ENCODE measurements at regions not wholly inside any gene's neighbourhood (a gene's known extent, or its start where the extent isn't known, plus 50 kb on each side); places are given as distances from the start of the nearest gene placed in this dataset.
"Not testable (repeated sequence)": the region's sequence is repeated elsewhere in the genome, so short reads cannot be mapped to it uniquely, and the experiment has no call there.

DNA sequence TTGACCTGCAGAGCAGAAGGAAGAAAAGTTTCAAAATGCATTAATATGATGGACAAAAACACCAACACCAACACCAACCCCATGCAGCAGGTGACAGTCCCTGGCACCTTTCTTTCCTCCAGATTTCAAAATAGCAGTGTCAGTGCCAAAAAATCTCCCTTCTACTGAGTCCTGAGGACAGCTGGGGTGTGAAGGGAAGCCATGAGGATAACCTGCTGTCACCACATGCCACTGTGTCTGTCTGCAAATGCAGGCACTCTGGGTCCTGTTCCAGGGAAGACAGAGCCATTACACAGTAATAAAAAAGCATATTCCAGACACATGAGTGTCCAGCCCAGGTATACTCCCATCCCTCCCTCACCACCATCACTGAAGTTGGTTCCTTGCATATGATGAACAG, 187.5 kb downstream of the BMP15 start:
- Histone ChIP-seq H4K12ac (ENCODE audit: low read depth, low read length) (no peak overlapping the region), H2AK5ac (ENCODE audit: low read length) (no peak overlapping the region), H2BK12ac (ENCODE audit: low read length) (no peak overlapping the region), H2BK5ac (ENCODE audit: low read depth, low read length, poor library complexity) (no peak overlapping the region), H3K9ac (ENCODE audit: low read length) (no peak overlapping the region), H3K79me1 (ENCODE audit: low read length) (no peaks in the 10 kb centered on the region), H3K79me2 (ENCODE audit: control insufficient read depth, insufficient read depth, low read length, poor library complexity) (no peaks in the 10 kb centered on the region), H4K8ac (ENCODE audit: low read depth, low read length) (no peak overlapping the region), H3K27ac (ENCODE audit: low read depth, low read length) (no peak overlapping the region), H2AFZ (ENCODE audit: insufficient read depth, low read length, poor library complexity) (no peak overlapping the region), H3K4me2 (ENCODE audit: low read length) (no peak overlapping the region), H4K91ac (ENCODE audit: low read depth, low read length) (no peak overlapping the region), H3K4ac (ENCODE audit: low read depth, low read length) (no peak overlapping the region), H3K23ac (ENCODE audit: low read length) (no peak overlapping the region), H3K27me3 (ENCODE audit: insufficient read depth, low read length) (no peaks in the 10 kb centered on the region), H3K14ac (ENCODE audit: low read length) (no peak overlapping the region), H3K9me3 (ENCODE audit: insufficient read depth, low read depth, low read length) (no peaks in the 10 kb centered on the region), H3K36me3 (ENCODE audit: control insufficient read depth in 1 of 2, insufficient read depth in 2 of 2, low read length in 2 of 2) (no peaks in the 10 kb centered on the region), H3K4me3 (ENCODE audit: low read depth, low read length) (no peak overlapping the region), H2BK120ac (ENCODE audit: insufficient read depth, low read length, poor library complexity) (no peak overlapping the region), H3K18ac (ENCODE audit: low read length) (no peak overlapping the region), H3K4me1 (ENCODE audit: control insufficient read depth in 1 of 2, insufficient read depth in 2 of 2, low read length in 2 of 2) (no peaks in the 10 kb centered on the region)
- DNase-seq, result no peak

DNA sequence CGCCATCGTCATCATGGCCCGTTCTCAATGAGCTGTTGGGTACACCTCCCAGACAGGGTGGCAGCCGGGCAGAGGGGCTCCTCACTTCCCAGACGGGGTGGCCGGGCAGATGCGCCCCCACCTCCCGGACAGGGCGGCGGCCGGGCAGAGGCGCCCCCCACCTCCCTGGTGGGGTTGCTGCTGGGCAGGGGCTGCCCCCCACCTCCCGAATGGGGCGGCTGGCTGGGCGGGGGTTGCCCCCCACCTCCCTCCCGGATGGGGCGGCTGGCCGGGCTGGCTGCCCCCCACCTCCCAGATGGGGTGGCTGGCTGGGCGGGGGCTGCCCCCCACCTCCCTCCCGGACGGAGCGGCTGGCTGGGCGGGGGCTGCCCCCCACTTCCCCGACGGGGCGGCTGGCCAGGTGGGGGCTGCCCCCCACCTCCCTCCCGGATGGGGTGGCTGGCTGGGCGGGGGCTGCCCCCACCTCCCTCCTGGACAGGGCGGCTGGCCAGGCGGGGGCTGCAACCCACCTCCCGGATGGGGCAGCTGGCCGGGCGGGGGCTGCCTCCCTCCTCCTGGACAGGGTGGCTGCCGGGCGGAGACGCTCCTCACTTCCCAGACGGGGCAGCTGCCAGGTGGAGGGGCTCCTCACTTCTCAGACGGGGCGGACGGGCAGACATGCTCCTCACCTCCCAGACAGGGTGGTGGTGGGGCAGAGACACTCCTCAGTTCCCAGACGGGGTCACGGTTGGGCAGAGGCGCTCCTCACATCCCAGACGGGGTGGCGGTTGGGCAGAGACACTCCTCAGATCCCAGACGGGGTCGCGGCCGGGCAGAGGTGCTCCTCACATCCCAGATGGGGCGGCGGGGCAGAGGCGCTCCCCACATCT, 208.8 kb downstream of the BMP15 start:
- not testable (repeated sequence) for H3K79me1 ChIP-seq (ENCODE audit: low read length); H3K14ac ChIP-seq (ENCODE audit: low read length); H3K9ac ChIP-seq (ENCODE audit: low read length); H4K91ac ChIP-seq (ENCODE audit: low read depth, low read length); H3K36me3 ChIP-seq (ENCODE audit: control insufficient read depth in 1 of 2, insufficient read depth in 2 of 2, low read length in 2 of 2); H4K8ac ChIP-seq (ENCODE audit: low read depth, low read length); H2BK12ac ChIP-seq (ENCODE audit: low read length); H3K4me1 ChIP-seq (ENCODE audit: control insufficient read depth in 1 of 2, insufficient read depth in 2 of 2, low read length in 2 of 2); DNase-seq; H2AK5ac ChIP-seq (ENCODE audit: low read length); H2AFZ ChIP-seq (ENCODE audit: insufficient read depth, low read length, poor library complexity); H3K9me3 ChIP-seq (ENCODE audit: insufficient read depth, low read depth, low read length); H3K18ac ChIP-seq (ENCODE audit: low read length); H3K23ac ChIP-seq (ENCODE audit: low read length); H2BK120ac ChIP-seq (ENCODE audit: insufficient read depth, low read length, poor library complexity); H4K12ac ChIP-seq (ENCODE audit: low read depth, low read length); H3K4ac ChIP-seq (ENCODE audit: low read depth, low read length); H3K4me2 ChIP-seq (ENCODE audit: low read length); H3K4me3 ChIP-seq (ENCODE audit: low read depth, low read length); H2BK5ac ChIP-seq (ENCODE audit: low read depth, low read length, poor library complexity); H3K27me3 ChIP-seq (ENCODE audit: insufficient read depth, low read length); H3K79me2 ChIP-seq (ENCODE audit: control insufficient read depth, insufficient read depth, low read length, poor library complexity); H3K27ac ChIP-seq (ENCODE audit: low read depth, low read length)
- WGBS (ENCODE audit: extremely low coverage, insufficient coverage, insufficient read length), result no CpG with 5 or more reads among the region's 52 CpGs

DNA sequence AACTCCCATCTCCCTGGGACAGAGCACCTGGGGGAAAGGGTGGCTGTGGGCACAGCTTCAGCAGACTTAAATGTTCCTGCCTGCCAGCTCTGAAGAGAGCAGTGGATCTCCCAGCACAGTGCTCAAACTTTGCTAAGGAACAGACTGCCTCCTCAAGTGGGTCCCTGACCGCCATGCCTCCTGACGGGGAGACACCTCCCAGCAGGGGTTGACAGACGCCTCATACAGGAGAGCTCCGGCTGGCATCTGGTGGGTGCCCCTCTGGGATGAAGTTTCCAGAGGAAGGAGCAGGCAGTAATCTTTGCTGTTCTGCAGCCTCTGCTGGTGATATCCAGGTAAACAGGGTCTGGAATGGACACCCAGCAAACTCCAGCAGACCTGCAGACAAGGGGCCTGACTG, 206.9 kb upstream of the NUDT10 start:
- H3K27ac ChIP-seq (ENCODE audit: low read depth, low read length); H2BK120ac ChIP-seq (ENCODE audit: insufficient read depth, low read length, poor library complexity); H2AFZ ChIP-seq (ENCODE audit: insufficient read depth, low read length, poor library complexity); H2BK12ac ChIP-seq (ENCODE audit: low read length); H3K14ac ChIP-seq (ENCODE audit: low read length); H3K4me2 ChIP-seq (ENCODE audit: low read length); H2BK5ac ChIP-seq (ENCODE audit: low read depth, low read length, poor library complexity); H4K8ac ChIP-seq (ENCODE audit: low read depth, low read length); H3K4me1 ChIP-seq (ENCODE audit: control insufficient read depth in 1 of 2, insufficient read depth in 2 of 2, low read length in 2 of 2); H3K4me3 ChIP-seq (ENCODE audit: low read depth, low read length); DNase-seq; H2AK5ac ChIP-seq (ENCODE audit: low read length); H3K79me1 ChIP-seq (ENCODE audit: low read length); H3K9me3 ChIP-seq (ENCODE audit: insufficient read depth, low read depth, low read length); H4K91ac ChIP-seq (ENCODE audit: low read depth, low read length); H3K36me3 ChIP-seq (ENCODE audit: control insufficient read depth in 1 of 2, insufficient read depth in 2 of 2, low read length in 2 of 2); H3K27me3 ChIP-seq (ENCODE audit: insufficient read depth, low read length); H3K18ac ChIP-seq (ENCODE audit: low read length); H3K9ac ChIP-seq (ENCODE audit: low read length); H3K23ac ChIP-seq (ENCODE audit: low read length); H3K79me2 ChIP-seq (ENCODE audit: control insufficient read depth, insufficient read depth, low read length, poor library complexity); H3K4ac ChIP-seq (ENCODE audit: low read depth, low read length); H4K12ac ChIP-seq (ENCODE audit: low read depth, low read length): not testable (repeated sequence)
- no CpG with 5 or more reads among the region's 4 CpGs for WGBS (ENCODE audit: extremely low coverage, insufficient coverage, insufficient read length)

DNA sequence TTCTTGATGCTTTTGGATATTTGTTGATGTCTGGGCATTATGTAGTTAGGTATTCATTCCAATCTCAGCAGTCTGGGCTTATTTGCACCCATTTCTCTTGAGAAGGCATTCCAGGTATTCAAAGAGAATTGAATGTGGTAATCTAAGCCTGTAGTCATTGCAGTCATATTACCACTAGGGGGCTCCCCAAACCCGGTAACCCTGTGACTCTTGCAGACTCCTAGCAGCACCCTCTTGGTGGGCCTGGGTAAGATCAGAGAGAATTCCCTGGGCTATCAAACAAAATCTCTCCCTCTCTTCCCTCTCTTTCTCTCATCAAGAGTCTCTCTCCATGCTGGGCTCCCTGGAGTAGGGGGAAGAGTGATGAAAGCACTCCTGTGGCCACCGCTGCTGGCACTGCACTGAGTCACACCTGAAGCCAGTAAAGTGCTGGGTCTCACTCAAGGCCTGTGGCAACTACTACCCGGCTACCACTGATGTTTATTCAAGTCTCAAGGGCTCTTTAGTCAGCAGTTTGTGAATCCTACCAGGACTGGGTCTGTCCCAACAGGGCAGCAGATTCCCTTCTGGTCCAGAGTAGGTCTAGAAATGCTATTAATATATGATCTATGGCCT, 187.7 kb upstream of the NUDT10 start:
- no peaks in the 10 kb centered on the region for H3K79me2 ChIP-seq (ENCODE audit: control insufficient read depth, insufficient read depth, low read length, poor library complexity)
- no peak overlapping the region for H3K9ac ChIP-seq (ENCODE audit: low read length)
- H3K27ac ChIP-seq (ENCODE audit: low read depth, low read length), result no peak overlapping the region
- peak; percentile 59 to 68 for DNase-seq
- no peak overlapping the region for H2AK5ac ChIP-seq (ENCODE audit: low read length)
- no peak overlapping the region for H3K4me2 ChIP-seq (ENCODE audit: low read length)
- H3K4me3 ChIP-seq (ENCODE audit: low read depth, low read length), result no peak overlapping the region
- no peak overlapping the region for H2BK12ac ChIP-seq (ENCODE audit: low read length)
- H3K23ac ChIP-seq (ENCODE audit: low read length), result no peak overlapping the region
- H3K4me1 ChIP-seq (ENCODE audit: control insufficient read depth in 1 of 2, insufficient read depth in 2 of 2, low read length in 2 of 2), result no peaks in the 10 kb centered on the region
- no peak overlapping the region for H3K14ac ChIP-seq (ENCODE audit: low read length)
- H2BK120ac ChIP-seq (ENCODE audit: insufficient read depth, low read length, poor library complexity), result no peak overlapping the region
- H3K9me3 ChIP-seq (ENCODE audit: insufficient read depth, low read depth, low read length), result no peaks in the 10 kb centered on the region
- H4K8ac ChIP-seq (ENCODE audit: low read depth, low read length), result no peak overlapping the region
- H2BK5ac ChIP-seq (ENCODE audit: low read depth, low read length, poor library complexity), result no peak overlapping the region
- H3K4ac ChIP-seq (ENCODE audit: low read depth, low read length), result no peak overlapping the region
- no peaks in the 10 kb centered on the region for H3K36me3 ChIP-seq (ENCODE audit: control insufficient read depth in 1 of 2, insufficient read depth in 2 of 2, low read length in 2 of 2)
- no peak overlapping the region for H2AFZ ChIP-seq (ENCODE audit: insufficient read depth, low read length, poor library complexity)
- no peaks in the 10 kb centered on the region for H3K79me1 ChIP-seq (ENCODE audit: low read length)
- no peak overlapping the region for H4K91ac ChIP-seq (ENCODE audit: low read depth, low read length)
- H3K18ac ChIP-seq (ENCODE audit: low read length), result no peak overlapping the region
- no CpG with 5 or more reads among the region's 3 CpGs for WGBS (ENCODE audit: extremely low coverage, insufficient coverage, insufficient read length)
- H4K12ac ChIP-seq (ENCODE audit: low read depth, low read length), result no peak overlapping the region
- no peaks in the 10 kb centered on the region for H3K27me3 ChIP-seq (ENCODE audit: insufficient read depth, low read length)
